NCI-H524 treated with DMSO at 0.1 percent for 48 hours (cell line): ENCODE measurements at regions not wholly inside any gene's neighbourhood (a gene's known extent, or its start where the extent isn't known, plus 50 kb on each side); places are given as distances from the start of the nearest gene placed in this dataset.
A peak's percentile ranks its signal among the peaks of the same experiment; 100 is the strongest.

ENCODE experiments used
- DNase-seq: peaks from one replicate; lab custom pipeline; 2025; lab: John Stamatoyannopoulos, UW

- no peak for DNase-seq
These were observed 400.0 kb downstream of the SOX9 start for GRCh38 chr17:72520665-72521303.

- no peak for DNase-seq
These were observed 402.7 kb downstream of the SOX9 start for GRCh38 chr17:72523491-72523890.

GRCh38 chr17:72525225-72526015 is 404.6 kb downstream of the SOX9 start:
- DNase-seq, result no peak

GRCh38 chr17:72526769-72527168 is 405.9 kb downstream of the SOX9 start:
- DNase-seq, result no peak

GRCh38 chr17:72527789-72528188 is 407.0 kb downstream of the SOX9 start:
- DNase-seq, result no peak

- no peak for DNase-seq
These were observed 407.9 kb downstream of the SOX9 start for GRCh38 chr17:72528683-72529082.

- no peak for DNase-seq
These were observed 408.6 kb downstream of the SOX9 start for GRCh38 chr17:72529386-72529785.

- DNase-seq, result no peak
These were observed 409.6 kb downstream of the SOX9 start for GRCh38 chr17:72530454-72530853.

- no peak for DNase-seq
These were observed 410.9 kb downstream of the SOX9 start for GRCh38 chr17:72531729-72532128.

- no peak for DNase-seq
These were observed 413.4 kb downstream of the SOX9 start for GRCh38 chr17:72534265-72534664.

- no peak for DNase-seq
These were observed 414.0 kb downstream of the SOX9 start for GRCh38 chr17:72534776-72535175.

- DNase-seq, result no peak
These were observed 414.5 kb downstream of the SOX9 start for GRCh38 chr17:72535346-72535745.

- no peak for DNase-seq
These were observed 415.0 kb downstream of the SOX9 start for GRCh38 chr17:72535779-72536178.

GRCh38 chr17:72536788-72537187 is 416.0 kb downstream of the SOX9 start:
- DNase-seq, result no peak

GRCh38 chr17:72538443-72538842 is 417.6 kb downstream of the SOX9 start:
- no peak for DNase-seq

GRCh38 chr17:72538901-72539352 is 418.1 kb downstream of the SOX9 start:
- no peak for DNase-seq

GRCh38 chr17:72539981-72540897 is 419.4 kb downstream of the SOX9 start:
- DNase-seq, result no peak

GRCh38 chr17:72542317-72542716 is 421.5 kb downstream of the SOX9 start:
- DNase-seq, result no peak

GRCh38 chr17:72545766-72546165 is 424.9 kb downstream of the SOX9 start:
- DNase-seq, result no peak

GRCh38 chr17:72553051-72553755 is 432.4 kb downstream of the SOX9 start:
- no peak for DNase-seq

GRCh38 chr17:72554508-72554907 is 433.7 kb downstream of the SOX9 start:
- peak; percentile 4 for DNase-seq

GRCh38 chr17:72555052-72555451 is 434.2 kb downstream of the SOX9 start:
- no peak for DNase-seq
